ENCODE measurements at regions not wholly inside any gene's neighbourhood (a gene's known extent, or its start where the extent isn't known, plus 50 kb on each side); places are given as distances from the start of the nearest gene placed in this dataset.

GRCh38 chr7:125643302-125643701, 713.7 kb upstream of the POT1 start:
- Mint-ChIP-seq H3K4me3 (no peak overlapping the region), H3K27me3 (no peaks in the 10 kb centered on the region), H3K4me1 (ENCODE audit: low read depth) (no peaks in the 10 kb centered on the region), H3K36me3 (ENCODE audit: low read depth) (no peaks in the 10 kb centered on the region), H3K9me3 (peaks cover 6% of the 10 kb centered on the region), H3K27ac (no peak overlapping the region)
- intact Hi-C loops (cut with DNase I, micrococcal nuclease), result no loop called here
- Histone ChIP-seq H3K27ac (ENCODE audit: low read depth in 1 of 2, low read length in 2 of 2) (no peak overlapping the region), H3K9me3 (ENCODE audit: control insufficient read depth in 1 of 2, insufficient read depth in 1 of 2, low read length in 2 of 2) (peaks cover 0 to 3% of the 10 kb centered on the region in 2 experiments), H3K27me3 (ENCODE audit: control insufficient read depth in 1 of 2, insufficient read depth in 2 of 2, low read length in 2 of 2) (no peaks in the 10 kb centered on the region), H3K4me1 (ENCODE audit: insufficient read depth, low read length) (no peaks in the 10 kb centered on the region), H3K4me3 (ENCODE audit: low read length) (no peak overlapping the region), H3K36me3 (ENCODE audit: insufficient read depth, low read length) (no peaks in the 10 kb centered on the region)
- POLR2A ChIA-PET, result interaction anchor here (0.8 kb wide), 1 partner anchor 28 kb away, joined by 3 read pairs; no protein-coding TSS in a partner anchor
- CTCF ChIA-PET, result no interaction called here
- DNase-seq (no peak), ATAC-seq (ENCODE audit: poor library complexity) (no peak)
- TF ChIP-seq CTCF (IDR thresholded peaks at IDR 0.05), result no peak

DNA sequence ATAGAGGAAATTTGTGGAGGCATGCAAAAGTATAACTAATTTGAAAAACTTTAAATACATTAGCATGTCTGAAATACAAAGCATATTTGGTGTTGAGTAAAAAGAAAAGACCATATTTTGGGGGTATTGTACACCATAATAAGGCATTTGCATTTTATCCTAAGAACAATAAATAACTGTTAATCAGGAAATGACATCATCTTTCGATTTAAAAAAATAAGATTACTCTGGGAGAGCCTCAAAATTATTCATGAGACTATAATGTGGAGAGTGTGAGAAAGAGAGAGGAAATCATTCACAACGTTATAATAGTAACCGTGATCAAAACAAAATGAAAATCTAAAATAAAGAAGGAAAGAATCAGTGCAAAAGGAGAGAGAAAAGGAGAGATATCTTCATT, 712.3 kb upstream of the POT1 start:
- no peaks in the 10 kb centered on the region for H3K36me3 ChIP-seq (ENCODE audit: insufficient read depth, low read length)
- no peak for DNase-seq
- H3K9me3 ChIP-seq (ENCODE audit: control insufficient read depth in 1 of 2, insufficient read depth in 1 of 2, low read length in 2 of 2), result peaks cover 0 to 3% of the 10 kb centered on the region in 2 experiments
- no peak for TF ChIP-seq CTCF (IDR thresholded peaks at IDR 0.05)
- Mint-ChIP-seq H3K4me1 (ENCODE audit: low read depth) (no peaks in the 10 kb centered on the region), H3K9me3 (peaks cover 6% of the 10 kb centered on the region), H3K27me3 (no peaks in the 10 kb centered on the region), H3K36me3 (ENCODE audit: low read depth) (no peaks in the 10 kb centered on the region), H3K4me3 (no peak overlapping the region), H3K27ac (no peak overlapping the region)
- ChIA-PET POLR2A (no interaction called here), CTCF (no interaction called here)
- no peak overlapping the region for H3K4me3 ChIP-seq (ENCODE audit: low read length)
- no peak for ATAC-seq (ENCODE audit: poor library complexity)
- no peaks in the 10 kb centered on the region for H3K27me3 ChIP-seq (ENCODE audit: control insufficient read depth in 1 of 2, insufficient read depth in 2 of 2, low read length in 2 of 2)
- no peak overlapping the region for H3K27ac ChIP-seq (ENCODE audit: low read depth in 1 of 2, low read length in 2 of 2)
- H3K4me1 ChIP-seq (ENCODE audit: insufficient read depth, low read length), result no peaks in the 10 kb centered on the region
- intact Hi-C loops (cut with DNase I, micrococcal nuclease), result no loop called here

- Mint-ChIP-seq H3K9me3 (peaks cover 6% of the 10 kb centered on the region), H3K27ac (no peak overlapping the region), H3K4me3 (no peak overlapping the region), H3K36me3 (ENCODE audit: low read depth) (no peaks in the 10 kb centered on the region), H3K27me3 (no peaks in the 10 kb centered on the region), H3K4me1 (ENCODE audit: low read depth) (no peaks in the 10 kb centered on the region)
- no peaks in the 10 kb centered on the region for H3K9me3 ChIP-seq (ENCODE audit: control insufficient read depth in 1 of 2, insufficient read depth in 1 of 2, low read length in 2 of 2)
- no peaks in the 10 kb centered on the region for H3K4me1 ChIP-seq (ENCODE audit: insufficient read depth, low read length)
- ChIA-PET CTCF (no interaction called here), POLR2A (no interaction called here)
- no peak overlapping the region for H3K4me3 ChIP-seq (ENCODE audit: low read length)
- DNase-seq (no peak), ATAC-seq (ENCODE audit: poor library complexity) (no peak)
- H3K27me3 ChIP-seq (ENCODE audit: control insufficient read depth in 1 of 2, insufficient read depth in 2 of 2, low read length in 2 of 2), result no peaks in the 10 kb centered on the region
- H3K36me3 ChIP-seq (ENCODE audit: insufficient read depth, low read length), result no peaks in the 10 kb centered on the region
- no peak overlapping the region for H3K27ac ChIP-seq (ENCODE audit: low read depth in 1 of 2, low read length in 2 of 2)
- intact Hi-C loops (cut with DNase I, micrococcal nuclease), result no loop called here
- TF ChIP-seq CTCF (IDR thresholded peaks at IDR 0.05), result no peak
Measured at GRCh38 chr7:125636320-125636962, 706.8 kb upstream of the POT1 start.

All from CD4-positive, alpha-beta T cell (primary cell).